ENCODE measurements at regions not wholly inside any gene's neighbourhood (a gene's known extent, or its start where the extent isn't known, plus 50 kb on each side); places are given as distances from the start of the nearest gene placed in this dataset.

GRCh38 chr13:105200181-105200580, 1335.3 kb downstream of the EFNB2 start:
- no peaks in the 10 kb centered on the region for H3K9me3 ChIP-seq
- no peak for DNase-seq
- no peak overlapping the region for H3K27ac ChIP-seq
- H3K4me3 ChIP-seq: no peak overlapping the region
- H3K4me1 ChIP-seq: no peaks in the 10 kb centered on the region
- no peak for ATAC-seq
- no peaks in the 10 kb centered on the region for H3K36me3 ChIP-seq
- WGBS (ENCODE audit: insufficient coverage, low coverage, low lambda C conversion rate, missing lambda C conversion rate): 50% methylated on average over 4 of the region's 4 CpGs
- TF ChIP-seq POLR2A (IDR thresholded peaks at IDR 0.05) (no peak), CTCF (IDR thresholded peaks at IDR 0.05) (no peak)
- intact Hi-C loops (cut with DNase I): no loop called here
- H3K27me3 ChIP-seq: no peaks in the 10 kb centered on the region

- no peak for ATAC-seq
- Histone ChIP-seq H3K4me1 (no peaks in the 10 kb centered on the region), H3K36me3 (no peaks in the 10 kb centered on the region), H3K27me3 (no peaks in the 10 kb centered on the region), H3K9me3 (no peaks in the 10 kb centered on the region), H3K4me3 (no peak overlapping the region), H3K27ac (no peak overlapping the region)
- intact Hi-C loops (cut with DNase I): no loop called here
- DNase-seq: no peak
- TF ChIP-seq POLR2A (IDR thresholded peaks at IDR 0.05) (no peak), CTCF (IDR thresholded peaks at IDR 0.05) (no peak)
- 46% methylated on average over 5 of the region's 5 CpGs for WGBS (ENCODE audit: insufficient coverage, low coverage, low lambda C conversion rate, missing lambda C conversion rate)
Observed at GRCh38 chr13:105196052-105196451, 1339.4 kb downstream of the EFNB2 start.

GRCh38 chr13:105193026-105193425, 1342.4 kb downstream of the EFNB2 start:
- H3K27ac ChIP-seq: no peak overlapping the region
- no peaks in the 10 kb centered on the region for H3K36me3 ChIP-seq
- no peak for ATAC-seq
- TF ChIP-seq POLR2A (IDR thresholded peaks at IDR 0.05): no peak
- no peak for TF ChIP-seq CTCF (IDR thresholded peaks at IDR 0.05)
- H3K9me3 ChIP-seq: no peaks in the 10 kb centered on the region
- H3K4me3 ChIP-seq: no peak overlapping the region
- WGBS (ENCODE audit: insufficient coverage, low coverage, low lambda C conversion rate, missing lambda C conversion rate): 83% methylated on average over 4 of the region's 5 CpGs
- DNase-seq: no peak
- intact Hi-C loops (cut with DNase I): no loop called here
- no peaks in the 10 kb centered on the region for H3K4me1 ChIP-seq
- H3K27me3 ChIP-seq: no peaks in the 10 kb centered on the region

GRCh38 chr13:105184201-105184600, 1351.3 kb downstream of the EFNB2 start:
- TF ChIP-seq CTCF (IDR thresholded peaks at IDR 0.05) (no peak), POLR2A (IDR thresholded peaks at IDR 0.05) (no peak)
- WGBS (ENCODE audit: insufficient coverage, low coverage, low lambda C conversion rate, missing lambda C conversion rate): 56% methylated on average over 3 of the region's 3 CpGs
- no peaks in the 10 kb centered on the region for H3K4me1 ChIP-seq
- H3K27ac ChIP-seq: no peak overlapping the region
- DNase-seq (no peak), ATAC-seq (no peak)
- intact Hi-C loops (cut with DNase I): no loop called here
- H3K4me3 ChIP-seq: no peak overlapping the region
- H3K36me3 ChIP-seq: no peaks in the 10 kb centered on the region
- no peaks in the 10 kb centered on the region for H3K27me3 ChIP-seq
- H3K9me3 ChIP-seq: no peaks in the 10 kb centered on the region

- Histone ChIP-seq H3K9me3 (no peaks in the 10 kb centered on the region), H3K4me1 (no peaks in the 10 kb centered on the region), H3K27ac (no peak overlapping the region), H3K27me3 (no peaks in the 10 kb centered on the region), H3K4me3 (no peak overlapping the region), H3K36me3 (no peaks in the 10 kb centered on the region)
- 50% methylated on average over 3 of the region's 3 CpGs for WGBS (ENCODE audit: insufficient coverage, low coverage, low lambda C conversion rate, missing lambda C conversion rate)
- intact Hi-C loops (cut with DNase I): no loop called here
- TF ChIP-seq POLR2A (IDR thresholded peaks at IDR 0.05): no peak
- TF ChIP-seq CTCF (IDR thresholded peaks at IDR 0.05): no peak
- DNase-seq: no peak
- peak in 2 of 4 donors; percentile 28 to 52 for ATAC-seq
Observed at GRCh38 chr13:105177265-105177900, 1358.1 kb downstream of the EFNB2 start.

Measured in right lobe of liver (tissue), 6 donors.